ENCODE measurements at regions not wholly inside any gene's neighbourhood (a gene's known extent, or its start where the extent isn't known, plus 50 kb on each side); places are given as distances from the start of the nearest gene placed in this dataset.

DNA sequence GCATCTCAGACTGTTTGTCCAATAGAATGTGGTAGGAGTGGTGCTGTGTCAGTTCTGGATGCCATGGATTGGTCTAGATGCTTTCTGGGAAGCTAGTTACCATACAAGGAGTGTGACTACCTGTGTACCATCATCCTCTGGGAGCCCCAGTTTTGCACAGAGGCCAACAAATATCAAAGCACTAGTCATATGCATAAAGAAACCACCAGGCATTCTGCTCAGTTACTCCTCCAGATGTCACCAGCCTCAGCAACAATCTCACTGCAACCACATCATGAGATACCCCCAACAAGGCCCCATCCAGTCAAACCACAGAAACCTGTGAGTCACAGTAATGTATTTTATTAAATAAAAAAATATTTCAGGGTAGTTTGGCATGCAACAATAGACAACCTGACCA, 435.8 kb upstream of the CPEB2 start:
- TF ChIP-seq, protein P1, sequence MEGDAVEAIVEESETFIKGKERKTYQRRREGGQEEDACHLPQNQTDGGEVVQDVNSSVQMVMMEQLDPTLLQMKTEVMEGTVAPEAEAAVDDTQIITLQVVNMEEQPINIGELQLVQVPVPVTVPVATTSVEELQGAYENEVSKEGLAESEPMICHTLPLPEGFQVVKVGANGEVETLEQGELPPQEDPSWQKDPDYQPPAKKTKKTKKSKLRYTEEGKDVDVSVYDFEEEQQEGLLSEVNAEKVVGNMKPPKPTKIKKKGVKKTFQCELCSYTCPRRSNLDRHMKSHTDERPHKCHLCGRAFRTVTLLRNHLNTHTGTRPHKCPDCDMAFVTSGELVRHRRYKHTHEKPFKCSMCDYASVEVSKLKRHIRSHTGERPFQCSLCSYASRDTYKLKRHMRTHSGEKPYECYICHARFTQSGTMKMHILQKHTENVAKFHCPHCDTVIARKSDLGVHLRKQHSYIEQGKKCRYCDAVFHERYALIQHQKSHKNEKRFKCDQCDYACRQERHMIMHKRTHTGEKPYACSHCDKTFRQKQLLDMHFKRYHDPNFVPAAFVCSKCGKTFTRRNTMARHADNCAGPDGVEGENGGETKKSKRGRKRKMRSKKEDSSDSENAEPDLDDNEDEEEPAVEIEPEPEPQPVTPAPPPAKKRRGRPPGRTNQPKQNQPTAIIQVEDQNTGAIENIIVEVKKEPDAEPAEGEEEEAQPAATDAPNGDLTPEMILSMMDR (IDR thresholded peaks at IDR 0.05; ENCODE audit: extremely low read depth, low read depth, low read length) = no peak
- H3K4me1 ChIP-seq (ENCODE audit: insufficient read depth, low read length) = peaks cover 7% of the 10 kb centered on the region
- no peaks in the 10 kb centered on the region for H3K27me3 ChIP-seq (ENCODE audit: insufficient read depth, low read length)
- no peak overlapping the region for H2AFZ ChIP-seq (ENCODE audit: low read length)
- no peaks in the 10 kb centered on the region for H3K36me3 ChIP-seq (ENCODE audit: insufficient read depth, low read length)
- H3K4me3 ChIP-seq (ENCODE audit: insufficient read depth, low read length) = no peak overlapping the region
- DNase-seq (ENCODE audit: insufficient read length, low spot score, missing footprints) = peak; percentile 37
- no peaks in the 10 kb centered on the region for H3K9me3 ChIP-seq (ENCODE audit: low read depth, low read length)
- no peak overlapping the region for H3K27ac ChIP-seq (ENCODE audit: low read depth, low read length)
- H3K79me2 ChIP-seq (ENCODE audit: insufficient read depth, low read length) = no peaks in the 10 kb centered on the region
- no peak overlapping the region for H3K4me2 ChIP-seq (ENCODE audit: insufficient read depth, low read length)
- no peaks in the 10 kb centered on the region for H4K20me1 ChIP-seq (ENCODE audit: insufficient read depth, low read length)

DNA sequence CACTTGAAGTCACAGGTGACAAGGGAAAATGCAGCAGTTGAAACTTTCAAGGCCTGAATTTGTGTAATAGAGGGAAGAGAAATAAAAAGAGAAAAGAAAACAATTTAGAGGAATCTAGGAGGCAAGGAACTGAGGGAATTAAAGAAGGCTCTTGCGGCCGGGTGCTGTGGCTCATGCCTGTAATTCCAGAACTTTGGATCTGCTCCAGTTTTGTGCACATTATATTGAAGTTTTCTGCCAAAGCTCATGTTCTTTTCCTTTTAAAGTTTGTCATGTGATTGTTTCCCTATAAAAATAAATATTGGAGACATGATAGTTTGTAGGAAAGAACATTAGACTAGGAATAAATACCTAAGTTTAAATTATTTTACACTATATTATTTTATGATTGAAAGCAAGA, 433.9 kb upstream of the CPEB2 start:
- H3K4me3 ChIP-seq (ENCODE audit: insufficient read depth, low read length) = no peak overlapping the region
- no peaks in the 10 kb centered on the region for H4K20me1 ChIP-seq (ENCODE audit: insufficient read depth, low read length)
- H3K27me3 ChIP-seq (ENCODE audit: insufficient read depth, low read length) = no peaks in the 10 kb centered on the region
- no peak overlapping the region for H3K4me2 ChIP-seq (ENCODE audit: insufficient read depth, low read length)
- H3K9me3 ChIP-seq (ENCODE audit: low read depth, low read length) = no peaks in the 10 kb centered on the region
- H3K27ac ChIP-seq (ENCODE audit: low read depth, low read length) = no peak overlapping the region
- H3K79me2 ChIP-seq (ENCODE audit: insufficient read depth, low read length) = no peaks in the 10 kb centered on the region
- no peak for DNase-seq (ENCODE audit: insufficient read length, low spot score, missing footprints)
- TF ChIP-seq, protein P1 (IDR thresholded peaks at IDR 0.05; ENCODE audit: extremely low read depth, low read depth, low read length) = no peak
- no peaks in the 10 kb centered on the region for H3K36me3 ChIP-seq (ENCODE audit: insufficient read depth, low read length)
- H3K4me1 ChIP-seq (ENCODE audit: insufficient read depth, low read length) = peaks cover 7% of the 10 kb centered on the region
- H2AFZ ChIP-seq (ENCODE audit: low read length) = peak overlapping the region; percentile 5

- H3K36me3 ChIP-seq (ENCODE audit: insufficient read depth, low read length) = no peaks in the 10 kb centered on the region
- TF ChIP-seq, protein P1 (IDR thresholded peaks at IDR 0.05; ENCODE audit: extremely low read depth, low read depth, low read length) = no peak
- H3K27ac ChIP-seq (ENCODE audit: low read depth, low read length) = no peak overlapping the region
- no peak for DNase-seq (ENCODE audit: insufficient read length, low spot score, missing footprints)
- H3K4me3 ChIP-seq (ENCODE audit: insufficient read depth, low read length) = no peak overlapping the region
- no peaks in the 10 kb centered on the region for H3K9me3 ChIP-seq (ENCODE audit: low read depth, low read length)
- no peaks in the 10 kb centered on the region for H4K20me1 ChIP-seq (ENCODE audit: insufficient read depth, low read length)
- no peaks in the 10 kb centered on the region for H3K4me1 ChIP-seq (ENCODE audit: insufficient read depth, low read length)
- no peak overlapping the region for H2AFZ ChIP-seq (ENCODE audit: low read length)
- H3K79me2 ChIP-seq (ENCODE audit: insufficient read depth, low read length) = no peaks in the 10 kb centered on the region
- no peak overlapping the region for H3K4me2 ChIP-seq (ENCODE audit: insufficient read depth, low read length)
- H3K27me3 ChIP-seq (ENCODE audit: insufficient read depth, low read length) = peaks cover 2% of the 10 kb centered on the region
Measured at GRCh38 chr4:14575289-14575688, 427.0 kb upstream of the CPEB2 start.

- no peak overlapping the region for H3K27ac ChIP-seq (ENCODE audit: low read depth, low read length)
- H4K20me1 ChIP-seq (ENCODE audit: insufficient read depth, low read length) = no peaks in the 10 kb centered on the region
- no peak overlapping the region for H3K4me3 ChIP-seq (ENCODE audit: insufficient read depth, low read length)
- no peaks in the 10 kb centered on the region for H3K9me3 ChIP-seq (ENCODE audit: low read depth, low read length)
- DNase-seq (ENCODE audit: insufficient read length, low spot score, missing footprints) = no peak
- H2AFZ ChIP-seq (ENCODE audit: low read length) = no peak overlapping the region
- TF ChIP-seq, protein P1 (IDR thresholded peaks at IDR 0.05; ENCODE audit: extremely low read depth, low read depth, low read length) = no peak
- no peaks in the 10 kb centered on the region for H3K36me3 ChIP-seq (ENCODE audit: insufficient read depth, low read length)
- no peaks in the 10 kb centered on the region for H3K79me2 ChIP-seq (ENCODE audit: insufficient read depth, low read length)
- no peak overlapping the region for H3K4me2 ChIP-seq (ENCODE audit: insufficient read depth, low read length)
- no peaks in the 10 kb centered on the region for H3K4me1 ChIP-seq (ENCODE audit: insufficient read depth, low read length)
- peaks cover 2% of the 10 kb centered on the region for H3K27me3 ChIP-seq (ENCODE audit: insufficient read depth, low read length)
Measured at GRCh38 chr4:14575919-14576318, 426.4 kb upstream of the CPEB2 start.
